CD4-positive, alpha-beta T cell treated with Interleukin-12 subunit alpha and Interleukin-12 subunit beta, for 1 hour (primary cell): ENCODE measurements at regions not wholly inside any gene's neighbourhood (a gene's known extent, or its start where the extent isn't known, plus 50 kb on each side); places are given as distances from the start of the nearest gene placed in this dataset.
"Not testable (repeated sequence)": the region's sequence is repeated elsewhere in the genome, so short reads cannot be mapped to it uniquely, and the experiment has no call there.

Experiments used
- DNase-seq: peaks from one replicate; pipeline ENCODE4 v3.0.0-alpha.2; 2020

- DNase-seq, result no peak
Observed at GRCh38 chr6:170232186-170233002, 58.5 kb downstream of the DLL1 start.

- DNase-seq, result no peak
Observed at GRCh38 chr6:170231293-170232185, 59.3 kb downstream of the DLL1 start.

GRCh38 chr6:170230520-170231292, 60.2 kb downstream of the DLL1 start:
- no peak for DNase-seq

GRCh38 chr6:170229851-170230519, 60.9 kb downstream of the DLL1 start:
- DNase-seq, result no peak

GRCh38 chr6:170229396-170229795, 61.5 kb downstream of the DLL1 start:
- DNase-seq, result no peak

- no peak for DNase-seq
Observed at GRCh38 chr6:170228946-170229310, 62.0 kb downstream of the DLL1 start.

GRCh38 chr6:170227996-170228945, 62.6 kb downstream of the DLL1 start:
- DNase-seq, result no peak

GRCh38 chr6:170227521-170227983, 63.3 kb downstream of the DLL1 start:
- DNase-seq, result no peak

GRCh38 chr6:170226647-170227046, 64.2 kb downstream of the DLL1 start:
- DNase-seq, result no peak

GRCh38 chr6:170225852-170226417, 64.9 kb downstream of the DLL1 start:
- no peak for DNase-seq

GRCh38 chr6:170224694-170225660, 65.9 kb downstream of the DLL1 start:
- DNase-seq, result no peak

- DNase-seq, result no peak
Observed at GRCh38 chr6:170223718-170224693, 66.9 kb downstream of the DLL1 start.

- no peak for DNase-seq
Observed at GRCh38 chr6:170222498-170223471, 68.1 kb downstream of the DLL1 start.

- DNase-seq, result no peak
Observed at GRCh38 chr6:170221753-170222400, 69.0 kb downstream of the DLL1 start.

- DNase-seq, result no peak
Observed at GRCh38 chr6:170221052-170221752, 69.7 kb downstream of the DLL1 start.

GRCh38 chr6:170213637-170214018, 77.2 kb downstream of the DLL1 start:
- not testable (repeated sequence) for DNase-seq
